Spleen (tissue), 11 donors: ENCODE measurements at regions not wholly inside any gene's neighbourhood (a gene's known extent, or its start where the extent isn't known, plus 50 kb on each side); places are given as distances from the start of the nearest gene placed in this dataset.

Experiments
- DNase-seq: peaks from one replicate; pipeline ENCODE4 v3.0.0-alpha.2; 2020
- H3K27ac ChIP-seq, 8 donors: fragments of 200-600 bp; sonication (generic) in 7 of 8; 1 replicate in 4 of 8; 2 replicates in 4 of 8; pipeline versions ENCODE4 v1.5.0 to v1.8.0; 2016 to 2021; ENCODE audit warnings: inconsistent platforms in 4 of 8, mild to moderate bottlenecking in 4 of 8, moderate library complexity in 1 of 8
- H3K27me3 ChIP-seq, 7 donors: fragments of 200-600 bp; sonication (generic) in 6 of 7; replicated peaks in 1 of 7; 1 replicate in 4 of 7; 2 replicates in 3 of 7; pipeline versions ENCODE4 v1.5.0 to v1.8.0; 2016 to 2021; ENCODE audit warnings: inconsistent platforms in 3 of 7, mild to moderate bottlenecking in 1 of 7
- H3K36me3 ChIP-seq, 6 donors: fragments of 200-600 bp; sonication (generic) in 5 of 6; 1 replicate in 4 of 6; 2 replicates in 2 of 6; pipeline versions ENCODE4 v1.5.0 to v1.8.0; 2016 to 2021; ENCODE audit warnings: inconsistent platforms in 2 of 6
- H3K4me1 ChIP-seq, 6 donors: fragments of 200-600 bp; sonication (generic) in 5 of 6; 1 replicate in 3 of 6; 2 replicates in 3 of 6; pipeline versions ENCODE4 v1.5.0 to v1.8.0; 2016 to 2021; ENCODE audit warnings: inconsistent platforms in 3 of 6
- H3K4me3 ChIP-seq, 8 donors: fragments of 200-600 bp; sonication (generic) in 7 of 8; 1 replicate in 4 of 8; 2 replicates in 4 of 8; pipeline versions ENCODE4 v1.5.0 to v1.8.0; 2016 to 2021; ENCODE audit warnings: inconsistent platforms in 4 of 8, mild to moderate bottlenecking in 4 of 8, moderate library complexity in 2 of 8
- H3K9me3 ChIP-seq, 8 donors: fragments of 200-600 bp; sonication (generic) in 7 of 8; 1 replicate in 4 of 8; 2 replicates in 4 of 8; pipeline versions ENCODE4 v1.5.0 to v1.8.0; 2016 to 2021; ENCODE audit warnings: inconsistent platforms in 4 of 8
- POLR2A ChIP-seq, 3 donors: fragments of 450-650 bp; IDR thresholded peaks; one replicate each; pipeline ENCODE4 v1.5.1; 2017; ENCODE audit warnings: antibody characterized with exemption in 3 of 3, mild to moderate bottlenecking in 1 of 3
- POLR2AphosphoS5 ChIP-seq, 3 donors: sonication (generic); formaldehyde crosslinking; IDR thresholded peaks; one replicate each; pipeline ENCODE4 v1.5.1; 2017; ENCODE audit warnings: antibody characterized with exemption in 3 of 3
- WGBS, 5 donors: extraction: QIAGEN DNeasy Blood & Tissue Kit in 3 of 5; methylation state at CpG; one replicate each; pipeline versions ENCODE4 v1.1.5 to v1.1.7; 2013 to 2018; 5-methylcytosine and 5-hydroxymethylcytosine counted together
- intact Hi-C: fragments of 100-400 bp; cut with DNase I; formaldehyde crosslinking; loops from one replicate; pipeline ENCODE4 v1.15.0; 2023; ENCODE audit warnings: low total_unique reads
- TF ChIP-seq, protein P1 (sequence below), 11 experiments: fragments of 200-600 bp in 7 of 11; fragments of 450-650 bp in 4 of 11; sonication (generic) in 4 of 11; IDR thresholded peaks in 8 of 11; conservative IDR thresholded peaks in 3 of 11; 1 replicate in 7 of 11; 2 replicates in 4 of 11; pipeline versions ENCODE4 v1.4.0 to v1.8.0; 2016 to 2021; ENCODE audit warnings: antibody characterized with exemption in 11 of 11, inconsistent platforms in 4 of 11, mild to moderate bottlenecking in 1 of 11
- donor health status: healthy with polysubstance abuse.
- donor health status: DM: no; HTN: no; CAD: no; lungs with moderate emphysema.
- donor health status: DM: no; HTN: no; CAD: no.
- donor health status: Bipolar disorder and iron deficiency.
- donor health status: healthy.
- donor health status: DM: no; HTN: no; CAD: no.
- donor health status: DM: yes; HTN: yes; CAD: no.

- Histone ChIP-seq H3K36me3 (no peaks in the 10 kb centered on the region), H3K9me3 (no peaks in the 10 kb centered on the region), H3K27ac (no peak overlapping the region), H3K4me1 (no peaks in the 10 kb centered on the region), H3K4me3 (no peak overlapping the region), H3K27me3 (no peaks in the 10 kb centered on the region)
- intact Hi-C loops = no loop called here
- TF ChIP-seq, protein P1, sequence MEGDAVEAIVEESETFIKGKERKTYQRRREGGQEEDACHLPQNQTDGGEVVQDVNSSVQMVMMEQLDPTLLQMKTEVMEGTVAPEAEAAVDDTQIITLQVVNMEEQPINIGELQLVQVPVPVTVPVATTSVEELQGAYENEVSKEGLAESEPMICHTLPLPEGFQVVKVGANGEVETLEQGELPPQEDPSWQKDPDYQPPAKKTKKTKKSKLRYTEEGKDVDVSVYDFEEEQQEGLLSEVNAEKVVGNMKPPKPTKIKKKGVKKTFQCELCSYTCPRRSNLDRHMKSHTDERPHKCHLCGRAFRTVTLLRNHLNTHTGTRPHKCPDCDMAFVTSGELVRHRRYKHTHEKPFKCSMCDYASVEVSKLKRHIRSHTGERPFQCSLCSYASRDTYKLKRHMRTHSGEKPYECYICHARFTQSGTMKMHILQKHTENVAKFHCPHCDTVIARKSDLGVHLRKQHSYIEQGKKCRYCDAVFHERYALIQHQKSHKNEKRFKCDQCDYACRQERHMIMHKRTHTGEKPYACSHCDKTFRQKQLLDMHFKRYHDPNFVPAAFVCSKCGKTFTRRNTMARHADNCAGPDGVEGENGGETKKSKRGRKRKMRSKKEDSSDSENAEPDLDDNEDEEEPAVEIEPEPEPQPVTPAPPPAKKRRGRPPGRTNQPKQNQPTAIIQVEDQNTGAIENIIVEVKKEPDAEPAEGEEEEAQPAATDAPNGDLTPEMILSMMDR (IDR thresholded peaks at IDR 0.05 in 8 of 11, conservative IDR thresholded peaks at IDR 0.05 in 3 of 11) = no peak
- TF ChIP-seq POLR2A (IDR thresholded peaks at IDR 0.05) (no peak), POLR2AphosphoS5 (IDR thresholded peaks at IDR 0.05) (no peak)
- DNase-seq = no peak
- WGBS, 5 donors = 71 to 86% (median 76%) methylated on average over 1 of the region's 1 CpG
These were observed 172.7 kb downstream of the GABRG1 start for GRCh38 chr4:45951153-45951552.

- no peaks in the 10 kb centered on the region for H3K36me3 ChIP-seq
- intact Hi-C loops = no loop called here
- no peaks in the 10 kb centered on the region for H3K4me1 ChIP-seq
- H3K9me3 ChIP-seq = no peaks in the 10 kb centered on the region
- no peaks in the 10 kb centered on the region for H3K27me3 ChIP-seq
- no peak overlapping the region for H3K27ac ChIP-seq
- no peak for DNase-seq
- TF ChIP-seq POLR2AphosphoS5 (IDR thresholded peaks at IDR 0.05) = no peak
- TF ChIP-seq, protein P1 (IDR thresholded peaks at IDR 0.05 in 8 of 11, conservative IDR thresholded peaks at IDR 0.05 in 3 of 11) = no peak
- no peak for TF ChIP-seq POLR2A (IDR thresholded peaks at IDR 0.05)
- 83 to 96% (median 86%) methylated on average over 1 of the region's 1 CpG for WGBS, 5 donors
- no peak overlapping the region for H3K4me3 ChIP-seq
These were observed 177.2 kb downstream of the GABRG1 start for GRCh38 chr4:45946699-45947098.

GRCh38 chr4:45944000-45944399, 179.9 kb downstream of the GABRG1 start:
- H3K27me3 ChIP-seq = no peaks in the 10 kb centered on the region
- H3K36me3 ChIP-seq = no peaks in the 10 kb centered on the region
- intact Hi-C loops = no loop called here
- no peaks in the 10 kb centered on the region for H3K9me3 ChIP-seq
- TF ChIP-seq POLR2AphosphoS5 (IDR thresholded peaks at IDR 0.05) (no peak), POLR2A (IDR thresholded peaks at IDR 0.05) (no peak)
- no peak overlapping the region for H3K27ac ChIP-seq
- no peak for DNase-seq
- H3K4me1 ChIP-seq = no peaks in the 10 kb centered on the region
- 42 to 75% (median 63%) methylated on average over 1 of the region's 1 CpG for WGBS, 5 donors
- H3K4me3 ChIP-seq = no peak overlapping the region

- Histone ChIP-seq H3K9me3 (no peaks in the 10 kb centered on the region), H3K27ac (no peak overlapping the region), H3K4me1 (no peaks in the 10 kb centered on the region), H3K27me3 (no peaks in the 10 kb centered on the region), H3K36me3 (no peaks in the 10 kb centered on the region), H3K4me3 (no peak overlapping the region)
- DNase-seq = no peak
- no peak for TF ChIP-seq POLR2AphosphoS5 (IDR thresholded peaks at IDR 0.05)
- TF ChIP-seq, protein P1 (IDR thresholded peaks at IDR 0.05 in 8 of 11, conservative IDR thresholded peaks at IDR 0.05 in 3 of 11) = no peak
- no peak for TF ChIP-seq POLR2A (IDR thresholded peaks at IDR 0.05)
- intact Hi-C loops = no loop called here
These were observed 184.8 kb downstream of the GABRG1 start for GRCh38 chr4:45939056-45939455.

- WGBS, 5 donors = 61 to 82% (median 75%) methylated on average over 1 of the region's 1 CpG
- H3K27me3 ChIP-seq = no peaks in the 10 kb centered on the region
- intact Hi-C loops = no loop called here
- no peak overlapping the region for H3K4me3 ChIP-seq
- TF ChIP-seq, protein P1 (IDR thresholded peaks at IDR 0.05 in 8 of 11, conservative IDR thresholded peaks at IDR 0.05 in 3 of 11) = no peak
- TF ChIP-seq POLR2AphosphoS5 (IDR thresholded peaks at IDR 0.05) (no peak), POLR2A (IDR thresholded peaks at IDR 0.05) (no peak)
- no peaks in the 10 kb centered on the region for H3K36me3 ChIP-seq
- no peak for DNase-seq
- H3K9me3 ChIP-seq = no peaks in the 10 kb centered on the region
- H3K4me1 ChIP-seq = no peaks in the 10 kb centered on the region
- no peak overlapping the region for H3K27ac ChIP-seq
These were observed 192.7 kb downstream of the GABRG1 start for GRCh38 chr4:45931154-45931553.
